SK-N-SH treated with all-trans-retinoic acid at 6 μM for 48 hours (cell line): ENCODE measurements at regions not wholly inside any gene's neighbourhood (a gene's known extent, or its start where the extent isn't known, plus 50 kb on each side); places are given as distances from the start of the nearest gene placed in this dataset.
"Not testable (repeated sequence)": the region's sequence is repeated elsewhere in the genome, so short reads cannot be mapped to it uniquely, and the experiment has no call there.

Experiments
- BACH2 ChIP-seq: fragments of 250-450 bp; sonication (Bioruptor Pico); IDR thresholded peaks from 2 replicates; pipeline ENCODE4 v1.9.0; 2021; ENCODE audit warnings: mild to moderate bottlenecking, borderline replicate concordance
- CREB5 ChIP-seq: fragments of 250-450 bp; sonication (Bioruptor Pico); IDR thresholded peaks from 2 replicates; pipeline ENCODE4 v1.5.1; 2020; ENCODE audit warnings: low read depth, mild to moderate bottlenecking, moderate library complexity
- ESRRG ChIP-seq: fragments of 250-450 bp; sonication (Bioruptor Pico); IDR thresholded peaks from 2 replicates; pipeline ENCODE4 v1.6.1; 2021; ENCODE audit warnings: mild to moderate bottlenecking
- GLIS3 ChIP-seq: fragments of 250-450 bp; sonication (Bioruptor Pico); IDR thresholded peaks from 2 replicates; pipeline ENCODE4 v1.5.0; 2020; ENCODE audit warnings: mild to moderate bottlenecking, moderate library complexity
- OSR1 ChIP-seq: fragments of 250-450 bp; sonication (Bioruptor Pico); IDR thresholded peaks from 2 replicates; pipeline ENCODE4 v1.8.0; 2022; ENCODE audit warnings: moderate library complexity, mild to moderate bottlenecking, inconsistent platforms
- PPARA ChIP-seq: fragments of 250-450 bp; sonication (Bioruptor Pico); IDR thresholded peaks from 2 replicates; pipeline ENCODE4 v1.5.0; 2020; ENCODE audit warnings: mild to moderate bottlenecking, borderline replicate concordance
- RARB ChIP-seq: fragments of 250-450 bp; sonication (Bioruptor Pico); IDR thresholded peaks from 2 replicates; pipeline ENCODE4 v1.8.0; 2021; ENCODE audit warnings: mild to moderate bottlenecking, moderate library complexity
- SNAI2 ChIP-seq: fragments of 250-450 bp; sonication (Bioruptor Pico); IDR thresholded peaks from 2 replicates; pipeline ENCODE4 v1.5.0; 2020; ENCODE audit warnings: mild to moderate bottlenecking, moderate library complexity
- ZFP3 ChIP-seq: fragments of 250-450 bp; sonication (Bioruptor Pico); IDR thresholded peaks from 2 replicates; pipeline ENCODE4 v1.5.0; 2020; ENCODE audit warnings: mild to moderate bottlenecking, moderate library complexity
- ZFP30 ChIP-seq: fragments of 450-650 bp; formaldehyde crosslinking; IDR thresholded peaks from 2 replicates; pipeline ENCODE4 v1.5.0; 2022; ENCODE audit warnings: mild to moderate bottlenecking, moderate library complexity
- TF ChIP-seq, protein P1 (sequence below): fragments of 250-450 bp; sonication (Bioruptor Pico); IDR thresholded peaks from 2 replicates; pipeline ENCODE4 v1.8.0; 2020; ENCODE audit warnings: mild to moderate bottlenecking, moderate library complexity, borderline replicate concordance

- TF ChIP-seq ZFP30 (CRISPR knock-in tag); SNAI2 (CRISPR knock-in tag); BACH2 (CRISPR knock-in tag); PPARA (CRISPR knock-in tag); ESRRG; RARB (CRISPR knock-in tag); GLIS3 (CRISPR knock-in tag); ZFP3 (CRISPR knock-in tag); CREB5 (CRISPR knock-in tag); OSR1: not testable (repeated sequence)
- TF ChIP-seq, protein P1, sequence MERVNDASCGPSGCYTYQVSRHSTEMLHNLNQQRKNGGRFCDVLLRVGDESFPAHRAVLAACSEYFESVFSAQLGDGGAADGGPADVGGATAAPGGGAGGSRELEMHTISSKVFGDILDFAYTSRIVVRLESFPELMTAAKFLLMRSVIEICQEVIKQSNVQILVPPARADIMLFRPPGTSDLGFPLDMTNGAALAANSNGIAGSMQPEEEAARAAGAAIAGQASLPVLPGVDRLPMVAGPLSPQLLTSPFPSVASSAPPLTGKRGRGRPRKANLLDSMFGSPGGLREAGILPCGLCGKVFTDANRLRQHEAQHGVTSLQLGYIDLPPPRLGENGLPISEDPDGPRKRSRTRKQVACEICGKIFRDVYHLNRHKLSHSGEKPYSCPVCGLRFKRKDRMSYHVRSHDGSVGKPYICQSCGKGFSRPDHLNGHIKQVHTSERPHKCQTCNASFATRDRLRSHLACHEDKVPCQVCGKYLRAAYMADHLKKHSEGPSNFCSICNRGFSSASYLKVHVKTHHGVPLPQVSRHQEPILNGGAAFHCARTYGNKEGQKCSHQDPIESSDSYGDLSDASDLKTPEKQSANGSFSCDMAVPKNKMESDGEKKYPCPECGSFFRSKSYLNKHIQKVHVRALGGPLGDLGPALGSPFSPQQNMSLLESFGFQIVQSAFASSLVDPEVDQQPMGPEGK (CRISPR knock-in tag), result not testable (repeated sequence)
Measured at GRCh38 chr21:9772877-9773420, 748.4 kb upstream of the TPTE start.
